NCI-H345 treated with DMSO at 0.1 percent for 48 hours (cell line): ENCODE measurements at regions not wholly inside any gene's neighbourhood (a gene's known extent, or its start where the extent isn't known, plus 50 kb on each side); places are given as distances from the start of the nearest gene placed in this dataset.
"Not testable (repeated sequence)": the region's sequence is repeated elsewhere in the genome, so short reads cannot be mapped to it uniquely, and the experiment has no call there.

Source experiments
- DNase-seq: peaks from one replicate; lab custom pipeline; 2025; ENCODE audit not compliant: unreplicated experiment; lab: John Stamatoyannopoulos, UW

DNA sequence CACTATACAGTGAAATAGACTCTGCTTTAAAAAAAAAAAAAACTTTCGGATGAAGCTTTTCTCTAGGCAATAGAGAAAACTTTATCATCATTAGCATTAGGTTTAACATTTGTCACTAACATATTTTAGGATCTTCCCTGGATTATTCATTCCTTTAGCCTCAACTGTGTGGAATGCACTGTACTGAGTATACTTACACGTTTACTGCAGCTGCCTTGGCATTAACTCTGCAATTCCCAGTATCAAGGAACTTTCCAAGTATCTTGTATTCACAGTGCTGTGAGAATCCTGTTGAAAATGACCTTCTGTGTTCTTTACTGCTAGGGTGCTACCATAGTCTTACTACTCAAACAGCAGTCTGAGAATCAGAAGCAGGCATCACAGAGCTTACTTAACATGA, 328.2 kb upstream of the COL3A1 start:
- DNase-seq: no peak

DNA sequence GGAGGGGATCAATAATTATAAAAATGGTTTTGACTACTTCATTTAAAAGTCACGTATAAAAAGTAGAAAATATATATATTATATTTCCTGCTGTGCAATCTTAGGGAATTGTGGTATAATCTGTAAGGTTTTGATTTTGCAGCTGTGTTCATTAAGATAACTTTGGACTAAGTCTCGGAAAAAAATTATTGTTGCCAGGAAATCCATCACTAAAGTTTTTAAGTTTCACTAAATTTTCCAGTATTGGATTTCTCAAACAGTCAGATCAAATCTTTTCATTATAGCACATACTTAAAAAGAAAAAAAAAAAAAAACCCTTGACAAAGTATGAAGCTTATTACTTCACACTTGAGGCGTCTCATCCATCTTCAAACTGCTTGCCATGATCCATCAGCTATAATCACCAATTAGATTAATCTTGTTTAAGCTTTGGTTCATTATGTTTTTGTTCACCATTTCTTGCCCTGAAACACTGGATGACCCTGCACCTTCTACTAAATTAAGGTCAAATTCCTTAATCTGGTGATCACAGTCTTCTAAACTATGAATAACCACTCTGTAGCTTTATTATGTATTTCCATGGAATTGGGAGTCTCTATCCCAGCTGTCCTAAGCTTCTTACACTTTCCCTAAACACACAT, 326.6 kb upstream of the COL3A1 start:
- DNase-seq: no peak

DNA sequence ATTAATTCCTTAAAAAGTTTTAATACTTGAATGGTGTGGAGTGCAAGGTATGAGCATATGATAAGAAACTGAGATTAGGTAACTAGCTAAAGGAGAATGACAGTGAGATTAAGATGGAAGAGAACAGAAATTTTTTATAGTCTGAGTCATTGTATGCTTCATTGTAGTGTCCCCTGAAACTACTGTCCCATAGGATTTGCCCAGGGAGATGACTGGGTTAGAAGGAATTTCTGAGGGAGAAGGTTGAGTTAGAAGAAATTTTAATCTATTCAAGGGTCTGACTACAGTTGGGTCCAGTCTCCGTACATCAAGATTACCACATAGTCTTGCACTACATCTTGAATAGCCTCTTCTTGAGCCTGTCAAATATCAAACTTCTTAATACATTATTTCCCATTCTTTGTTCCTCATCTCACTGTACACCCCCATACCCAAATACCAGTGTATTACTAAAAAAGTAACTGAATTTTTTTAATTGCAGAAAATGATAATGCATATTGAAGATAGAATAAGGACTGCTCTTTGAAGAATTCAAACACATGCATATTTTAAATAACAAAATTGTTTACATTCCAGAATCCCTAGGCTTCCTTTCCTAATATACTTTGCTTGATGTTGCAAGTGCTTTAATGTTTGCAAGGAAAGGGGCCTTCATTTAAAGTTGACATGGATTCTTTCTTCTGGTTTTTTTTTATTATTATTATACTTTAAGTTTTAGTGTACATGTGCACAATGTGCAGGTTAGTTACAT, 314.3 kb upstream of the COL3A1 start:
- no peak for DNase-seq

DNA sequence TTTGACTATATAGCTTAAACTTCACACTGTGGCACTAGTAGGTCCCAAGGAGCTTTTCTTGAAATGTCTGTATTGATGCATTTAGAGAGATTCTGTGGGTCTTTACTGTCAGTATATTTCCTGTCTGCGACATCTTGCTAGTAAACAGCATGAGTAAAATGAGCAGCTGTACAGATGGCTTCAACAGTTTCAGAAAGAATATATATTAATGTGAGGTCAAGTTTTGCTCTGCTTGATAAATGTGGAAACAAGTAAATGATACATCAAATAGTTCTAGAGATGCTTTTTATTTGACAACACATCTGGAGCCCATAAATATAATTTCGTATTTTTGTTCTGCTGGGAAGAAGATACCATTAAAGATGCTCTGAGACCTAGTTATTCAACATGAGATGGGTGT, 310.9 kb upstream of the COL3A1 start:
- DNase-seq: no peak

DNA sequence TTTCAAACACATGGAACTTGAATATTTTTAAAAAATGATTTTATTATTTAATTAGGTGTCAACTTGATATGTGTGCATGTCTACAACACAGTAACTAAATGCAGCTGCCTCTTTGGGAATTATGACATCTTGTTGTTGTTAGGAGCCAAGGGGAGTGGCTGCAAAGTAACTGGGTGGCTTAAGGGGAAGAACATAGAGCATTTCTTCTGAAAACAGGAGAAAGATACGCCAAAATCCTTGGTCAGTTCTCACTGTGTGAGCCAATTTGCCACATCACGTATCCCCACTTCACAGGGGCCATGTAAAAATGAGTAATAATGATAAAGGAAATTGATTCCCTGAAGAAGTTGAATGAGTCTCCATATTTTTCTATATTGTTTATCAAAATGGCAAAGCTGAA, 309.8 kb upstream of the COL3A1 start:
- DNase-seq: no peak

DNA sequence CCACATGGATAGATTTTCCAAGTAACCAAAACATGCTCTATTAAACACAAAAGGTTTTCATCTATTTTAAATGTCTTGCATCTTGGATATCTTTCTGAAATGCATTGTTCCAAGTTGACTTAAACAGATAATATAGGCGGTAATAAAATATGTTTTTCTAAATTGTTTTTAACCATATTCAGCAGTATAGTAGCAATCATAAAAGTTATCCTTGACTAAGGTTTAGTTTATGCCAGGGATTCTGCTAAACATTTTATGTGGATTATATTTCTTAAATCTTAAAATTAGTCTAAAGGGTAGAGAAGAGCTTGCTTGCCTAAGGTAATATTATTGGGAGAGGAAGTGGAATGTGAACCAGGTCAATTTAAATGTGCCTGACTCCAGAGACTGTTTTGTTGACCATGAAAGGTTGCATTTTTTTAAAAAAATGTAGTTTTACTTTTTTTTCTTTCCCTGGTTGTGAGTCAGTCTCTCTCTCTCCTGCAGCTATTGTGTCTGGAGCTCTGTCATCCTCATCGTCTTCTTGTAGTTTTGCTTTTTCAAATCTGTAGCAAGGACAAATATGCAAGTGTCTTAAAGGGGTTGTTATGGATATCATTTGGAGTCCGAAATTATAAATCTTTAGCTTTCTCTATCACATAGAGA, 309.1 kb upstream of the COL3A1 start:
- DNase-seq: no peak

DNA sequence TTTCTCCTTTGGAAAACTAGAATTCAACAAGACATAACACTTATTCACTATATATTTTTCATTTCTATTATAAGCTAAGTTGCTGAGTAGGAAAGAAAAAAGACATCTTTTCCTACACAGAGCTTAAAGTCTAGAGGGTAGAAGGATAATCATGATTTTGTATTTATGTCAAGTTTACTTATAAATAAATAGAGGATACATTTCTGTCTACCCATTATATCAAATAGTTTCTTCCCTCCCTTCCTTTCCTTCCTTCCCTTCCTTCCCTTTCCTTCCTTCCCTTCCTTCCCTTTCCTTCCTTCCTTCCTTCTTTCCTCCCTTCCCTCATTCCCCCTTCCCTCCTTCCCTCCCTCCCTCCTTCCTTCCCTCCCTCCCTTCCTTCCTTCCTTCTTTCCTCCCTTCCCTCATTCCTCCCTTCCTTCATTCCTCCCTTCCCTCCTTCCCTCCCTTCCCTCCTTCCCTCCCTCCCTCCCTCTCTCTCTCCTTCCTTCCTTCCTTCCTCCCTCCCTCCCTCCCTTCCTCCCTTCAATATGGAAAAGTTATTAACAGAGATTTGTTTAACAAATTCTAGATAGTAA, 308.4 kb upstream of the COL3A1 start:
- DNase-seq: no peak

DNA sequence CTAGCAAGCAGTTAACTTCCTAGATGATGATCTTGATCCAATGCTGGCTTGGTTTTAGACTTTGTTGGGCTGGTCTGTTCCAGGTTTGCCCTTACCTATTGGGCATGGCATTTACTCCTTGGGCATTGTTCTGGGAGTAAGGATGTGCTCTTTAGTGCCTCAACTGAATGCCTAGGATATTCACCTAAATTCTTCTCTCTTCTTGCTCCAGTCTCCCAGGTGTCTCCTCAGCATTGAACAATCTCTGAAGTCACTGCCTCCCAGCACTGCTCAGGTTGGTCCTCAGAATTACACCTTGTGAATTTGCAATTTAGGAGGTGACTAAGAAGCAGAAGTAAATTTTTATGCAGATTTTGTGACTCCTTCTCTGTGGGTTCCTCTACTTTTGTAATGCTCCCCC, 307.7 kb upstream of the COL3A1 start:
- no peak for DNase-seq

DNA sequence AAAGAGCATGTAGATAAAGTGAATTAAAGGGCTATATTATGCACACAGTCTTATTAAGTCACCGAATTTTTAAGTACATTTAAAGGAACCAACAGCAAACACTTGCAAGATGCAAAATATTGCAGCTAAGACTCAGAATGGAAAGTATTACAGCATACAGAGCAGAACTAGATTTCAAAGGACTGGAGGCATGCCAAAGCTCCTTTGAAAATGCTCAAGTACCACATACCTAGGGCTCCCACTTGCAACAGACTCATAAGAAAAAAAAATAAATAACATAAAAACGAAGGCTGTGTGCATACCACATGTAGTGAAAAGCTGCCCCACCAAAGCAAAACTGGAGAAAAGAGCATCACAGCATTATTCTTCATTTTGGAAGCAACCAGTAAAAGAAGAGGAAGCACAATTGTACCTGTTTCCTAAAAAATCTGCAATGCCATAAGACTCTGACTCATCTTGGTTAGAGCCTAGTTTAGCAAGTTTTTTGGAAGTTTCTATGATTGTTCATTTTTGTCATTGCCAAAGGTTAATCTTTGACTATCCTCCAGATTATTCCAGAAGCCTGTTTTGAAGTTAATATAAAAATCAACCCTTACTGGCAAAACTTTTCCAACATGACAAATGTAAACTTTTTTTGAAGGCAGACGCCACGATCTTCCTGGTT, 306.0 kb upstream of the COL3A1 start:
- DNase-seq: no peak

DNA sequence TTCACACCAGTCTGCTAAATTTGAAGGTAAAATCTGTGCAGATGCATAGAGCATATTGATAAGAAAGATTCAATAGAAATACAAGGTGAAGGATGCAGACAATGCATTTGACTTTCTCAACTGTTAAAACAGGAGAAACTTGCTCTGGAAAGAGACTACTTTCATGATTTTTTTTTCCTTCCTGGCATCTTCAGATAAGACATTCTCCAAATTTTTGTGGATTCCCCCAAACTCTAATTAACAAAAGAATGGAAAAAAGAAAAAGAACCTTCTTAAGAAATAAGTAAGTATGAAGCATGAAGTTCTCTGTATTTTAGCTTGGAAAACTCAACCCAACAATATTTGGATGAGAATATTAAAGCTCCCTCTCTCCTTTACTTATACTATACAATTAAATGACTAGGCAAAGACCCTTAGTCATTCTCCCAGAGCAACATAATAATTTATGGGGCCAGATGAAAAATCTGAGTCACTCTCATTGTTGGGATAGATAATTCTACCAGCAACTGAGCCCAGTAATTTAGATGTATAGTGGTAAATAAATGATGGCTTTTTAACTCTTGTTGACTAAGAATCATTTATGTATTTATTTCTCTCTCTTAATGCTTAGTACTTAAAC, 298.7 kb upstream of the COL3A1 start:
- no peak for DNase-seq

DNA sequence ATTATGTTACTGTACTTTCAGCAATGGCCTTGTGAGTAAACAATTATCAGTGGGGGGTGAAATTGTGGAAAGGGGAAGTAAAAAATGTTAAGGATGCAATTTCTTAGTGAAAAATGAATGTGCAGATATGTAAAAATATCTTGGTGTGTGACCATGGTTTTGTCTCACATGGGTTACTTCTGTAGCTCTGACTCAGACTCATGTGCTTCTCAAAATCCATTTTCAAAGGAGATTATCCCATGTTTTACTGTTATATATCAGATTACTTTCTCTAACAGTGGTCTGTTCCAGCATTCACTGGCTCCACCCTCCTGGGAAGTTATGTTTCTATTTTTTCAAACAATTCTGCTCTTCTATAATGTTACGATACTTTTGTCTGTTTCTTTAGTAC, 298.2 kb upstream of the COL3A1 start:
- no peak for DNase-seq

DNA sequence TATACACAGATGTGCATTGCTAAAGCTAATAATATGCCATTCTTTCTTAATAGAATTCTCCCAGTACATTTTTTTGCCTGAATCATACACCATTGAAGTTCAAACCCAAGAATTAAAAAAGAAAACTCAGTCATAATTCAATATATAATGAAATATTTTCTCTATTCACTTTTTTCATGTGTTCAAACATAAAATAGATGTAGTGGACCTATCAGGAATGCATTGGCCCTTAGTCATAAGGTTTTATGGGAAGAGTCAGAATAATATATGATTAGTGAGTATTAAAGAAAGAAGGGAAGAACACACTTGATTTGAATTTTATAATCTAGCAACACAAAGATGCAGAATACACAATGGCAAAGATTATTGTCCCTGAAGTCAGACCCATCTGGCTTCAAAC, 297.0 kb upstream of the COL3A1 start:
- no peak for DNase-seq

DNA sequence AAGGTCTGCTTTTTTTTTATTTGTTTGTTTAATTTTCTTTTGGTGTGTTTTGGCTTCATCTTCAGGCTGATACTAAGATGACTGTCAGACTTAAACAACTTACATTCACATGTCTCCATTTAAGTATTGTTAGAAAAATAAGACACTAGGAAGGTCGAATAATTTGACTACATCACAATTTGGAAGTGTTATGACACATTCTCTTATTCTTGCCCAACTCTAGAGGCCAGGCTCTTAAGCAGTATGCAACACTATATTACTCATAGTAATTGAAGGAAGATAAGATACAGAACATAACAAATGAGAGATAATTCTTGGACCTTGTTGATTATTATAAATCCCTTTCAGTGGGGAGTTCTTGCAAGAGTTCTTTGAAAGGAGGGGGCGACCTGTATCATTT, 295.3 kb upstream of the COL3A1 start:
- no peak for DNase-seq

DNA sequence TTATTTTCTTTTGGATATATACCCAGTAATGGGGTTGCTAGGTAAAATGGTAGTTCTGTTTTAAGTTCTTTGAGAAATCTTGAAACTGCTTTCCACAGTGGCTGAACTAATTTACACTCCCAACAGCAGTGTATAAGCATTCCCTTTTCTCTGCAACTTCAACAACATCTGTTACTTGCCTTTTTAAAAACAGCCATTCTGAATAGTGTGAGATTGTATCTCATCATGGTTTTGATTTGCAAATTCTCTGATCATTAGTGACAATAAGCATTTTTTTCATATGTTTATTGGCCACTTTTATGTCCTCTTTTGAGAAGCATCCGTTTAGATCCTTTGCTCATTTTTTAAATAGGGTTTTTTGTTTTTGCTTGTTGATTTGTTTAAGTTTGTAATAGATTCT, 291.3 kb upstream of the COL3A1 start:
- DNase-seq: no peak

DNA sequence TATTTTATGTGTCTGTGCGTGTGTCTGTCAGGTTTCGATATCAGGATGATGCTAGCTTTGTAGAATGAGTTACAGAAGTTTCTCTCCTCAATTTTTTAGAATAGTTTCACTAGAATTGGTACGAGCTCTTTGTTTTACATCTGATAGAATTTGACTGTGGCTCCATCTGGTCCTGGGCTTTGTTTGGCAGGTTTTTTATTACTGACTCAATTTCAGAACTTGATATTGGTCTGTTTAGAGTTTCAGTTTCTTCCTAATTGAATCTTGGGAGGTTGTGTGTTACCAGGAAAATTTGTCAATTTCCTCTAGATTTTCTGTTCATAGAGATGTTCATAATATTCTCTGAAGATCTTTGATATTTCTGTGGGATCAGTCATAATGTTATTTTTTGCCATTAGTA, 289.4 kb upstream of the COL3A1 start:
- no peak for DNase-seq

DNA sequence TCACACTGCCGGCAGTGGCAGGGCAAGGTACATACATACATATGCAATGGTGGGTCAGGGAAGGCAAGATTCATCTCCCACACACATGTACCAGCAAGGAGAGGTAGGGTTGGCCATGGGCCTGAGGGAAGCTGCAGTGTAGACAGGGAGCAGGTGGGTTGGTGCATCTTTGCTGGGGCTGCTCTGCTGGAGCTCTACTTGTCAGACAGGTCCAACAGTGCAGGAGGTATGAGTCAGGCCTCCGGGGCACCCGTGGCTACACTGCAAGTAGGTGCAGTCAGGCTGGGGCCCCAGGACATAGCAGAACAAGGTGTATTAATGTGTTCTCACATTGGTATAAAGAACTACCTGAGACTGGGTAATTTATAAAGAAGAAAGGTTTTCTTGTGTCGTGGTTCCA, 281.1 kb upstream of the COL3A1 start:
- no peak for DNase-seq

DNA sequence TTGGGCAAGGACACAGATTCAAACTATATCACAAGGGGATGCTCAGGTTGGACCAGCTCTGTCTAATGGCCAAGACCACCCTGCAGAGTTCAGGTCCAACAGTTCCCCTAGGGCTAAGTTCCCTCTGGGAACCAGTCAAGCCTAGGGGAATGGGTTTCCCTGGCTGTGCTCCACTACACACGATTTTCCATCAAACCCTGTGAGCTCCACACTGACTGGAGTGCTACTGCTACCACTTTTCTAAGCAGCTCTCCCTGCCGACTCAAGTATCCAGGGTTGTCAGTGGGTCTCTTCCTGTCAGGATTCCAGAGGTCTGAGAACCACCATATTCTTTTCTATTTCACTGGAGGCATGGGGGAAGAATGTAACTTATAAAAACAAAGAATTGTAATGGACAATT, 280.4 kb upstream of the COL3A1 start:
- DNase-seq: no peak

DNA sequence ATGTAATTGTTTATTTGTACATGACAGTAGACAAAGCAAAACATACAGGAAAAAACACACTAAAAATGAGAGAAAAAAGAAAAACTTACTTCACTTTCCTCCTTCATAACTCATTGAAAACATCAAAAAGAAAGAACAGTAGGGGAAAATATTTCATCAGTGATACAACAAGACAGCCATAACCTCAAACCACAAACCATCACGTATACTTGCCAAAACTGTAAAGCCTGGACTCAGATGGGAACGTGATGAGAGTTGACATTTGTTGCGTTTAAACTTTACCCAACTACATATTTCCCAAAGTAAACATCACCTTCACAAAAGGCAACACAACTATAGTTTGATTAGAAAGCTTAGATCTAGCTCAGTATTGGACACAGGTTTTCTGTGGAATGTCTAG, 278.2 kb upstream of the COL3A1 start:
- no peak for DNase-seq

DNA sequence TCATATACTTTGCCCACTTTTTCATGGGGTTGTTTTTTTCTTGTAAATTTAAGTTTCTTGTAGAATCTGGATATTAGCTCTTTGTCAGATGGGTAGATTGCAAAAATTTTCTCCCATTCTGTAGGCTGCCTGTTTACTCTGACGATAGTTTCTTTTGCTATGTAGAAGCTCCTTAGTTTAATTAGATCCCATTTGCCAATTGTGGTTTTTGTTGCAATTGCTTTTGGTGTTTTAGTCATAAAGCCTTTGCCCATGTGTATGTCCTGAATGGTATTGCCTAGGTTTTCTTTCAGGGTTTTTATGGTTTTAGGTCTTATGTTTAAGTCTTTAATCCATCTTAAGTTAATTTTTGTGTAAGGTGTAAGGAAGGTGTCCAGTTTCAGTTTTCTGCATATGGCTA, 276.0 kb upstream of the COL3A1 start:
- DNase-seq: not testable (repeated sequence)

DNA sequence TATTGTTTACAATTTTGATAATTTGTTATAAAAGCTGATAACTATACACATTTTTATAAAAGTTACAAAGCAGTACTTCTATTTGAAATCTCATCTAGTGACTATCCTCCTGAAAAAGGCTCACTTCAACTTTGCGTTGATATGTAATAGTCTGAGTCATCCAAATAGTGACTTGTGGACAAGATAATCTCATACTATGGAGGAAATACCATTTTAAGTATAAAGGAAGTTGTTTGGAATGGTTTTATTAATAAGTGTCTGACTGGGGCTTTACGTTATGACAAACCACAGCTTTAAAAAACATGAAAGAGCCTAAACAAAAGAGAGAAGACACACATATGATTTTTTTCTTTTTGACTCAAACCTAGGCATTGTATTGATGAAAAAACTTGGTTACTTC, 272.3 kb upstream of the COL3A1 start:
- no peak for DNase-seq

DNA sequence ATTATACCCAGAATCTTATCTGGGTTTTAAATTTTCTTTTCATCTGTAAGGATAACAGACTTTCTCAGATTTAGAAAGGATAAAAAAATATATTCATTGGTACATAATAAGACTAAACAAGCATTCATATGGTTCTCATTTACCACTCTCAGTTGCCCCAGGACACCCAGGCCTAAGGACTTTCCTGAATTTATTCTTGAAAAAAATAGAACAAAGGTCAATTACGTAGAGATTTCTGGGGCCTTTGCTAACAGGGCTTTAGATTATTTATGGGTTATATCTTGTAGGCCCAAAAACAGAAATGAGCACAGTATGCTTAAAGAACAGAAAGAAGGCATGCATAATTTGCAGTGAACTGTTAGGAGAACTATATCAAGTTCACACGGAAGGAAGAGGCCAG, 269.0 kb upstream of the COL3A1 start:
- DNase-seq: no peak
